ENCODE measurements at regions not wholly inside any gene's neighbourhood (a gene's known extent, or its start where the extent isn't known, plus 50 kb on each side); places are given as distances from the start of the nearest gene placed in this dataset.

DNA sequence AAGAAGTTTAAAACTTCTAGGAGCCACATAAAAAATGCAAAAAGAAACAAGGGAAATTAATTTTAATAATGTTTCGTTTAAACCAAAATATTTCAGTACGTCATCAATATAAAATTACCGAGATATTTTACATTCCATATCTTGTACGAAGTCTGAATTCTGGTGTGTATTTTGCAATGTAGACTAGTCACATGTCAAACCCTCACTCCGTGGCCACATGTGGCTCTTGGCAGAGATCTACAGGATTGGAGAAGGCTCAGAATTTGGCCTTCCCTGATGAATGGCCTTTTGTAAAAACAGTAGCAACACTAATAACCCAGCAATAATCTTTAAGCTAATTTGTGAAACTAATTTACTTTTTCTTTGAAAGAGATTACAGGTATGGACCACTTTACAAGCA lies 217.1 kb downstream of the PRL start:
- Histone ChIP-seq H2BK15ac (ENCODE audit: low read depth, poor library complexity, severe bottlenecking) (no peak overlapping the region), H3K4ac (ENCODE audit: low read depth in 1 of 2, low read length in 2 of 2) (no peak overlapping the region), H2AFZ (ENCODE audit: low read depth, low read length) (no peak overlapping the region), H3K4me3 (ENCODE audit: insufficient read depth in 1 of 2, low read depth in 1 of 2, low read length in 2 of 2) (no peak overlapping the region), H3K9me3 (ENCODE audit: control insufficient read depth, low read length) (no peaks in the 10 kb centered on the region), H4K91ac (ENCODE audit: low read length) (no peak overlapping the region), H2BK12ac (ENCODE audit: low read length in 2 of 2) (no peak overlapping the region), H3K4me2 (ENCODE audit: low read length, poor library complexity, severe bottlenecking) (no peak overlapping the region), H2AK5ac (ENCODE audit: low read length, severe bottlenecking) (no peak overlapping the region), H3K4me1 (ENCODE audit: control insufficient read depth, insufficient read depth, low read depth, low read length) (no peaks in the 10 kb centered on the region), H3K36me3 (ENCODE audit: control insufficient read depth in 1 of 2, insufficient read depth in 2 of 2, low read depth in 1 of 2, low read length in 2 of 2) (no peaks in the 10 kb centered on the region), H3K27me3 (ENCODE audit: control insufficient read depth in 1 of 2, insufficient read depth in 1 of 2, low read length in 2 of 2) (no peaks in the 10 kb centered on the region), H2BK120ac (ENCODE audit: low read depth, low read length) (no peak overlapping the region), H3K18ac (ENCODE audit: low read depth in 1 of 2, low read length in 2 of 2) (no peak overlapping the region), H2BK5ac (ENCODE audit: low read depth, low read length, poor library complexity, severe bottlenecking) (no peak overlapping the region), H3K23ac (ENCODE audit: low read length in 2 of 2) (no peak overlapping the region), H3K79me1 (replicated peaks; ENCODE audit: low read length, poor library complexity, severe bottlenecking) (no peaks in the 10 kb centered on the region), H4K8ac (ENCODE audit: low read length) (no peak overlapping the region), H3K14ac (ENCODE audit: low read length in 2 of 2) (no peak overlapping the region), H3K9ac (ENCODE audit: low read length) (peak overlapping the region; percentile 45), H3K27ac (ENCODE audit: low read length, poor library complexity, severe bottlenecking) (no peak overlapping the region)
- WGBS: 94% methylated on average over 2 of the region's 5 CpGs
- no peak for DNase-seq

DNA sequence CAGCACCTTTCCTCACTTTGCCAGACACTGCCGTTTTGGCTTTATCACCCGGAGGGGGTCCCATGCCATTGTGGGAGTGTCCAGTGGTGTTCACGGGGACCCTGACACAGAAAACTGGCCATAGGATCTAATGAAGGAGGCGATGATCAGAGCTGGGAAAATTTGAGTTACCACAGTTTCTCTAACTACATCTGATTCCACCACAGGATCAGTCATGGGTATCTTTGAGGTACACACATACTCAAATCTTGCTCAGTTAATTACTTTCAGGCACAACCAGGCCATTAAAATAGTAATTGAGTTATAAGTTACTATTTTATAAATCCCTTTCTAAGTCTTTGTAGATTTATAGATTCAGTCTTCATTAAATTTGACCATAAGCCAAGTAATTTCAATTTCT lies 215.1 kb downstream of the PRL start:
- Histone ChIP-seq H3K4ac (ENCODE audit: low read depth in 1 of 2, low read length in 2 of 2) (no peak overlapping the region), H3K18ac (ENCODE audit: low read depth in 1 of 2, low read length in 2 of 2) (no peak overlapping the region), H3K9ac (ENCODE audit: low read length) (no peak overlapping the region), H2BK5ac (ENCODE audit: low read depth, low read length, poor library complexity, severe bottlenecking) (no peak overlapping the region), H3K4me3 (ENCODE audit: insufficient read depth in 1 of 2, low read depth in 1 of 2, low read length in 2 of 2) (no peak overlapping the region), H4K91ac (ENCODE audit: low read length) (no peak overlapping the region), H3K27ac (ENCODE audit: low read length, poor library complexity, severe bottlenecking) (no peak overlapping the region), H3K27me3 (ENCODE audit: control insufficient read depth in 1 of 2, insufficient read depth in 1 of 2, low read length in 2 of 2) (no peaks in the 10 kb centered on the region), H2BK12ac (ENCODE audit: low read length in 2 of 2) (no peak overlapping the region), H3K14ac (ENCODE audit: low read length in 2 of 2) (no peak overlapping the region), H2AK5ac (ENCODE audit: low read length, severe bottlenecking) (no peak overlapping the region), H4K8ac (ENCODE audit: low read length) (no peak overlapping the region), H3K9me3 (ENCODE audit: control insufficient read depth, low read length) (no peaks in the 10 kb centered on the region), H2BK120ac (ENCODE audit: low read depth, low read length) (no peak overlapping the region), H3K4me2 (ENCODE audit: low read length, poor library complexity, severe bottlenecking) (no peak overlapping the region), H3K36me3 (ENCODE audit: control insufficient read depth in 1 of 2, insufficient read depth in 2 of 2, low read depth in 1 of 2, low read length in 2 of 2) (no peaks in the 10 kb centered on the region), H3K23ac (ENCODE audit: low read length in 2 of 2) (no peak overlapping the region), H3K4me1 (ENCODE audit: control insufficient read depth, insufficient read depth, low read depth, low read length) (no peaks in the 10 kb centered on the region), H2BK15ac (ENCODE audit: low read depth, poor library complexity, severe bottlenecking) (no peak overlapping the region), H2AFZ (ENCODE audit: low read depth, low read length) (no peak overlapping the region), H3K79me1 (replicated peaks; ENCODE audit: low read length, poor library complexity, severe bottlenecking) (no peaks in the 10 kb centered on the region)
- no peak for DNase-seq
- whole genome bisulfite sequencing: 98% methylated on average over 4 of the region's 4 CpGs

- Histone ChIP-seq H3K9ac (ENCODE audit: low read length) (no peak overlapping the region), H3K27me3 (ENCODE audit: control insufficient read depth in 1 of 2, insufficient read depth in 1 of 2, low read length in 2 of 2) (no peaks in the 10 kb centered on the region), H4K8ac (ENCODE audit: low read length) (no peak overlapping the region), H3K18ac (ENCODE audit: low read depth in 1 of 2, low read length in 2 of 2) (no peak overlapping the region), H2BK15ac (ENCODE audit: low read depth, poor library complexity, severe bottlenecking) (no peak overlapping the region), H3K9me3 (ENCODE audit: control insufficient read depth, low read length) (no peaks in the 10 kb centered on the region), H3K27ac (ENCODE audit: low read length, poor library complexity, severe bottlenecking) (no peak overlapping the region), H2AK5ac (ENCODE audit: low read length, severe bottlenecking) (no peak overlapping the region), H4K91ac (ENCODE audit: low read length) (no peak overlapping the region), H3K23ac (ENCODE audit: low read length in 2 of 2) (no peak overlapping the region), H3K4me2 (ENCODE audit: low read length, poor library complexity, severe bottlenecking) (no peak overlapping the region), H3K79me1 (replicated peaks; ENCODE audit: low read length, poor library complexity, severe bottlenecking) (no peaks in the 10 kb centered on the region), H2BK120ac (ENCODE audit: low read depth, low read length) (no peak overlapping the region), H3K4me3 (ENCODE audit: insufficient read depth in 1 of 2, low read depth in 1 of 2, low read length in 2 of 2) (no peak overlapping the region), H3K4ac (ENCODE audit: low read depth in 1 of 2, low read length in 2 of 2) (no peak overlapping the region), H2AFZ (ENCODE audit: low read depth, low read length) (no peak overlapping the region), H3K36me3 (ENCODE audit: control insufficient read depth in 1 of 2, insufficient read depth in 2 of 2, low read depth in 1 of 2, low read length in 2 of 2) (no peaks in the 10 kb centered on the region), H3K14ac (ENCODE audit: low read length in 2 of 2) (no peak overlapping the region), H2BK12ac (ENCODE audit: low read length in 2 of 2) (no peak overlapping the region), H3K4me1 (ENCODE audit: control insufficient read depth, insufficient read depth, low read depth, low read length) (no peaks in the 10 kb centered on the region), H2BK5ac (ENCODE audit: low read depth, low read length, poor library complexity, severe bottlenecking) (no peak overlapping the region)
- 90% methylated on average over 2 of the region's 3 CpGs for WGBS
- no peak for DNase-seq
Measured at GRCh38 chr6:22082218-22082617, 214.6 kb downstream of the PRL start.

DNA sequence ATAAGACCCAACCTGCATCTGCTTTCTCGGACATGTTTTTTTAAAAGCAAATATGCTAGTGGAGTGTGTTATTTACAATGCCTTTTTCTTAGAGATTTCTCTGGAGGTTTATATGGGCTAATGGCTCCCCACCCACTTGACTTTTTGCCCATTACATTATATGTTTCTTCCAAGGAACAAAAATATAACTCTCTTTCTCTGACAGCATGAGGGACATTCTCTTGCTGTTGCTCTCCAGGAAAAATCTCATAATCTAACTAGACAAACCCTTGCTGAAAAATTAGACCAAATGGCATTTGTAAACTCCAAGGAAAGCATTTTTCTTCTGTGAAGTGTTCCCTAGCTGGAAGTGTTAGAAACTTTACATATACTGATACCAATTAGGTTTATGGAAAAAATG lies 213.7 kb downstream of the PRL start:
- Histone ChIP-seq H3K23ac (ENCODE audit: low read length in 2 of 2) (no peak overlapping the region), H2AK5ac (ENCODE audit: low read length, severe bottlenecking) (no peak overlapping the region), H3K18ac (ENCODE audit: low read depth in 1 of 2, low read length in 2 of 2) (no peak overlapping the region), H2BK12ac (ENCODE audit: low read length in 2 of 2) (no peak overlapping the region), H3K79me1 (replicated peaks; ENCODE audit: low read length, poor library complexity, severe bottlenecking) (no peaks in the 10 kb centered on the region), H2BK120ac (ENCODE audit: low read depth, low read length) (no peak overlapping the region), H3K9ac (ENCODE audit: low read length) (no peak overlapping the region), H4K91ac (ENCODE audit: low read length) (no peak overlapping the region), H2BK5ac (ENCODE audit: low read depth, low read length, poor library complexity, severe bottlenecking) (no peak overlapping the region), H3K4ac (ENCODE audit: low read depth in 1 of 2, low read length in 2 of 2) (no peak overlapping the region), H2AFZ (ENCODE audit: low read depth, low read length) (no peak overlapping the region), H3K14ac (ENCODE audit: low read length in 2 of 2) (no peak overlapping the region), H3K9me3 (ENCODE audit: control insufficient read depth, low read length) (no peaks in the 10 kb centered on the region), H3K4me3 (ENCODE audit: insufficient read depth in 1 of 2, low read depth in 1 of 2, low read length in 2 of 2) (no peak overlapping the region), H3K4me2 (ENCODE audit: low read length, poor library complexity, severe bottlenecking) (no peak overlapping the region), H4K8ac (ENCODE audit: low read length) (no peak overlapping the region), H3K27ac (ENCODE audit: low read length, poor library complexity, severe bottlenecking) (no peak overlapping the region), H3K27me3 (ENCODE audit: control insufficient read depth in 1 of 2, insufficient read depth in 1 of 2, low read length in 2 of 2) (no peaks in the 10 kb centered on the region), H3K4me1 (ENCODE audit: control insufficient read depth, insufficient read depth, low read depth, low read length) (no peaks in the 10 kb centered on the region), H3K36me3 (ENCODE audit: control insufficient read depth in 1 of 2, insufficient read depth in 2 of 2, low read depth in 1 of 2, low read length in 2 of 2) (no peaks in the 10 kb centered on the region), H2BK15ac (ENCODE audit: low read depth, poor library complexity, severe bottlenecking) (no peak overlapping the region)
- no peak for DNase-seq
- WGBS: no CpG with 5 or more reads among the region's 1 CpG

Measured in mesenchymal stem cell (in vitro differentiated cells and primary cell).